ENCODE measurements at regions not wholly inside any gene's neighbourhood (a gene's known extent, or its start where the extent isn't known, plus 50 kb on each side); places are given as distances from the start of the nearest gene placed in this dataset.

DNA sequence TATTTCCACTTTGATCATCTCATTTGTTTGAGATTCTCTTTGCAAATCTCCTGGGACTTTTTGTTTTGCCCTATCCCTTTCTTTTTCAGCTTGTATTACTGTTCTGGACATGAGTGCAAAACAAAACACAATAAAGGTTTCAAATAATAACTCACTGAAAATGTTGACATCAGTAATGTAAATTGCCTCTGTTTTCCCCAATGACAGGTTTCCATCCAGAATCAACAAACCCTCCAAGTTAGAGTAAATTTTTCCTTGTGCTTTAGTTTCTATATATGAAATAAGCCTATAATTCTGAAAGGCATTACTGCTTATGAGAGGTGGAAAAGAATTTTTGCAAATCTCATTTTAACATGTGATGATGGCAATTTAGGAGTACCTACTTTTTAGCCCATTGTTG, 187.0 kb upstream of the ANO3 start:
- intact Hi-C loops (cut with micrococcal nuclease): no loop called here

DNA sequence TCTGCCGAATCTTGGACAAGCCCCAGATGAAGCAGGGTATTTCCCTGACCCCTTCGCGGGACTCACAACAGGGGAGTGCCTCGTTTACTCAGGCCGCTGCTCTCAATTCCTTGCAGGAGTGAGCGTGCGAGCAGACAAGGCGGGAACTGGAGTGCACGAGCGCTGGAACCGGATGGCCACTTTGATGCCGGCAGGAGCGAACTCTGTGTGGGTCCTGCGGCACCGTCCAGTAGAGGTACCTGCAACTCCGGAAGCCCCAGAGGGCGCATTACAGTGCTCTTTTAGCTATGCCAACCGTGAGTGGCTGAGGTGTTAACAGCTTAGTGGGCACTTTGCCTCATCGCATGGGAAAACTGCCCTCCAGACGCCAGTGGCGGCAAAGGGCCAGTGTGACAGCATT, 182.3 kb upstream of the ANO3 start:
- intact Hi-C loops (cut with micrococcal nuclease): no loop called here

DNA sequence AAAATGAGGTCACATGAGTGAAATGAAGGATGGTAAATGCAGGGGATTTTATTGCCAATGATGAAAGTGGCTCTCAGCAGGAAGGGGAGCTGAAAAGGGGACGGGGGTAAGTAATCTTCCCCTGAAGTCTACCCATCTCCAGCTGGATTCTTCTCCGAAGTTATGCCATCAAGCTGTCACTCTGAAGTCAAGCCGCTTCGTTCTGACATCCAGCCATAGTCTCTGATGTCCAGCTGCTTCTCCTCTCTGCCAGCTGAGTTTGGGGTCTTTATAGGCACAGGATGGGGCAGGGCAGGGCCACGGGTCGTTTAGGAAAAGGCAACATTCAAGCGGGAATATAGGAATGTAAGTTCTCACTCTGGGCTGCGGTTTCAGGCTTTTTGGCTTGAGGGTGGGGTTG, 181.9 kb upstream of the ANO3 start:
- intact Hi-C loops (cut with micrococcal nuclease): no loop called here

DNA sequence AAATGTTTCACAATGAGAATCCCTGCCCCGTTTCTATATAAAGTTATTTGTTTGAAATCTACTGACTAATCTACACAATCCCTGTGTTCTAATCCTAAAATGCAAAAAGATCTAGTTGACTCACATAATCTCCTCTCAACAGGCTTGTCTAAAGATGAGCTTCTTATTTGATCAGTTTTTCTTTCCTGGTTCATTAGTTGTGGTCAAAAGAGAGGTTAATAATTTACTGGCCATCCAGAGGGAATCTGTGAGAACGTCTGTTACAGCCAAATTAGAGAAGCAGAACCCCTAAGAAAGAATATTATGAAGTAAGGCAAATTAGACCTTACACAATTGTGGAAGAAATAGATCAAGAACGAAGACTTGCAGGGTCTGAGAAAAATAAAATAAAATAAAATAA, 173.7 kb upstream of the ANO3 start:
- intact Hi-C loops (cut with micrococcal nuclease): no loop called here

DNA sequence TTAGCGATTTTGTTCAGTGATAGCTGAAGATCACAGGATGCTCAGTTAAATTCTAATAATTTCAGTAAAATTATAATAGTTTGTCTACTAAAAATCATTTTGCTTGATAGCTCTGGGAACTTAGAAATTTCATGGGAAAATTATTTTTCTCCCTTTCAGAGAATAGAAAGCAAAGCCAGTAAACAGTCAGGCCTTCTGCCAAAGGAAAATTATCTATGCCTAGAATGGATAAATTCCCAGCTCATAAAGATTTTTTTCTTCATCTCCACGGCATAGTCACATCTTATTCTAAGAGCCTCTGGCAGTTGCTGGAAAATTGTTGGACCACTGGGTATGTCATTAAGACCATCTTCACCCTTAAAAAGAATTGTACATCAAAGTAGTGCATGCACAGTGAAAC, 169.6 kb upstream of the ANO3 start:
- intact Hi-C loops (cut with micrococcal nuclease): no loop called here

DNA sequence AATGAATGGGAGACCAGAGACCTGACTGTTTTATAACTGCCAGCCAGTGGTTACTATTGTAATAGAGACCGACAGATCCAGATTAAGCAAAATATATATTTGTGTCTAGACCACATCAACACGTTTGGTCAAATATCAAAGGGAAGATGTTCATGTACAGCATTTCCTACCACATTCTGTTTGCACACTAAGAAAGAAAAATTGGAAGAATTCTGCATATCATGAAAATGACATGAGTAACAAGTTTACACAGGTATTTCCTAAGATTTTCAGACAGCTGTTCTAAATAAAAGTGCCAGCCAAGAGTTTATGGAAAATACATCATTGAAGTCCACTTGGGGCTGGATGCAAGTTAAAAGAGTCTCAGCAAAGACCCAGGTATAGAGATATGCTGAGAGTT, 145.5 kb upstream of the ANO3 start:
- intact Hi-C loops (cut with micrococcal nuclease): no loop called here

DNA sequence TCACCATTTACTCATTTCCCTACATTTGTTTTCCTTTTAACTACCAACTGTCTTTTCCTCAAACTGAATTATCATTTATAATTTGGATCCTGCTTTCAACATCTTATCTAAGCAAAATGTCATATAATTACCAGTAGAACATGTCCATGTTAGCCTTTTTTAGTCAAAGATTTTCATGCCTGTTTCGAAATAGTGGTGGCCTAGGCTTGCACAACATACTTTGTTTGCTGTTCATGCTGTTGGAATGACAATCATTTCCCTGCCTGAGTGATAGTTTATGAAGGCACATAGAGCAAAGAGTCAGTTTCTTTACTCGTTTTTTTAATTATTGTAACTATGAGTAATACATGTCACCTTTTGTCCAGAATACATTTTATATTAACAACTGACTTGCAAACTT, 144.3 kb upstream of the ANO3 start:
- intact Hi-C loops (cut with micrococcal nuclease): no loop called here

DNA sequence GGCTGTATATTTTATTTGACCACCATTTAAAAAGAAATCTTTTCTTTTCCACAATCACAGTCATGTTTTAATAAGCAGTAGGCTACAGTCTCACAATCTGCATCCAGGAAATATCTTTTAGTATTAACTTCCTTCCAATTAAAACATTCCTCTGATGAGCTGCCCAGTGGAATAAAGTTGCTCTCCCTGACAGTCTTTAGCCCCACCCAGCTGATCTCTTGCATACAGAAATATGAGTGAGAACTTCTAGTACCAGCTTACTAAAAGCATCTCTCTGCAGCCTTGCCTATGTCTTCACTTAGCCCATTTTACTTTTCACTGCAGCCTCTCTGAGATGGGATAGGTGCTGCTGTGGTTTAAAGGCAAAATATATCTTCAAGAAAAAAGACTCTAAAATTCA, 143.4 kb upstream of the ANO3 start:
- intact Hi-C loops (cut with micrococcal nuclease): no loop called here

DNA sequence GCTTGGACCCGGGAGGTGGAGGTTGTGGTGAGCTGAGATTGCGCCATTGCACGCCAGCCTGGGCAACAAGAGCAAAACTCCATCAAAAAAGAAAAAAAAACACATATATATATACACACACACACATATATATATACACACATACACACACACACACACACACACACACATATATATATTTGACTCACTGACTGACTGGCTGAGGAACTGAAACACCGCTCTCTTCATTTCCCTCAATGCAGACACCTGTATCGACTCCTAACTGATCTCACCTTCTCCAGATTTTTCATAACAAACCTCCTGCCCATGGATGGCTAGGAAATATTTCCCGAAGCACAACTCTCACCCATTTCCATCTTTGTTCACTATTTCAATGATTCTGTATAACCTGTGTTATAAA, 140.7 kb upstream of the ANO3 start:
- intact Hi-C loops (cut with micrococcal nuclease): no loop called here

DNA sequence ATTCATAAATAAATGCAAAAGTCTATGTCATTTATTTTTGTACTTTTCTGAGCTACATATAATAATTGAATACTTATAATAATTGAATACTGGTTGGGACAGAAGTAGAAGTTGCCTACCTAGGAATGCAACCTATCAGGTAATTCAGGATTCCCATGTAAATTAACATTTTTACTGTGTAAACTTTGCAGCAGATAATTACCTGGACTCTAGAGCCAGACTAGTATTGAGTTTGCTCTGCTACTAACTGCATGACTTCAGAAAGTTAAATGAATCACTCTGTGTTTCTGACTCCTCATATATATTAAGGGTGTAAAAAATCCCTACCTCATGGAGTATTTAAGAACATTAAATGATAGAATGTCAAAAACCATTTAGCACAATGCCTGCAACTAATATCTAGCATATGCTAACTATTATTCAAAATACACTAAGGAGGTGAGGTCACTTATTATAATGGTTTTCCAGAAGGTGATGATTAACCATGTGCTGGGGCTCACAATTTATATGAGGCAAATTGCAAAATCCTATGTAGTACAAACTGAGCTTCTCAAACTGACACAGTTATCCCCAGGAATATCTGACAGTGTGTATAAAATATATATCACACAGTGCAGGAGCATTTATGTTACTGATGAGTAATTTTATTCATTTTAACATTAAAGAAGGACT, 138.1 kb upstream of the ANO3 start:
- intact Hi-C loops (cut with micrococcal nuclease): no loop called here

DNA sequence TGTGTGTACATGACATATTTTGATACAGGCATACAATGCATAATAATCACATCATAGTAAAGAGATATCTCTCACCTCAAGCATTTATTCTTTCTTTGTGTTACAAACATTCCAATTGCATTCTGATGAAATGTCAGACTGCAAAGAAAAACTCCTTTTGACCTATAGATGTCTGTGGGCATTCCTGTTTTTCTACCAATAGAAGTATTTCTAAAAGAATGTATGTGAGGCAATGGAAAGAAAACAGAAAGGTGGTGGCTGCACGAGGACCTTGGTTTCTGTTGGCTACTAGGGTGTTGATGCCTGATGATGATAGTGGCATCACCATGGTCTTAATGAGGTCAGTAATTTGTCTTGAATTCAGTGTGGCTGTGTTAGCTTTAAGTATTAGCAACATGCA, 137.0 kb upstream of the ANO3 start:
- intact Hi-C loops (cut with micrococcal nuclease): no loop called here

DNA sequence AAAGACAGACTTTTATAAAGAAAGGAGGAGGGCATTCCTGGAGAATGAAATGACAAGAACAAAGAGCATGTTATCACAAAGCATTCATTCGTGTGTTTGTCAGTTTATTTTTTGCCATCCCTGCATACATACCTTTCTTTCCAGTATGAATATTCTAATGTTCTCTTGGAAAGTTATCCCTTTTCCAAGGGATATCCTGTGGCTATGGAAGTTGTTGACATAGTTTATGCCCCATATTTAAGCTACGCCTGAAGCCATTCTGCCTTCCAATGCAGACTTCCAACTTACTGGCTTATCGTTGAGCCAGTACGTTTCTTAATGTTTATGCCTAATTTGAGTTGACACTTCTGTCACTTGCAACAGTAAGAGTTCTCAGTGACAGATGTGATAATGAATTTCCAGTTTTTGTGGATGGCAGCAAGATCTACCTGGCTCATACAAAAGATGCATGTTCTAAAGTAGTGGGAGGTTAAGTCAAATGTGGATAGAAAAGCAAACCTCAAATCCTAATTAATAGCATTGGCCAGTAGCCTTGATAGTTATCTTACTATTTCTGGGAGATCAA, 133.3 kb upstream of the ANO3 start:
- intact Hi-C loops (cut with micrococcal nuclease): no loop called here

DNA sequence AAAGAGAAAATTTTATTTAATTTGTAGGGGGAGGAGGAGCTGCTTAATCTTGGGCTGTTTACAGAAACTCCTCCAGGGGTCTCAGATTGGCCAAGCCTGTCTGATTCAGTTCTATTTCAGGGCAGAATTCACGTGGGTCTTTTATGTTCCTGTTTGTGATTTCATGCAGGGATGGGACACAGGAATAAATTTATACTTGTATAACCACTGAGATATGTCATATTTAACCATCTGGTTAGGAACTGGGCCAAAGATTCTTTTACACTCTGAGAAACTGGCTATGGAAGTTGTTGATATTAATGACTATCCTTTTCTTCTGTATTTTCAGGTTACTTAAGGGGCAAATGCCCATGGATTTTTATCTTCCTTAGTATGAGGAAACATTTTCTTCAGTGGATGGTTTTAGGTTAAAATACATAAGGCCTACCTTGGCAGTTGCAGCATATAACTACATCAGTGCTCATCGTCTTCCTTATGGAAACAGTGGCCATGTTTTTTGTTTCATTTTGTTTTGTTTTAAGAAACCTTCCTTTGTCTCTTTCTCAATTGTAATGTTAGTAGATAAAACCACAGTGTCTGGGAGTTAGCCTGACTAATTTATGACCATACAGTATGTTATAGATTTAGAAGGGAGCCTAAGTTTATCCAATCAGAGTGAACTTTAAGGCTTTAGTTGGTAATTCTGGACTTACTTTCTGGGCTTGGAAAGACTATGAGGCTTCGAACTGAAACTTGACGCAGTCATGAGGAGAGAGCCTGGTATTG, 132.4 kb upstream of the ANO3 start:
- intact Hi-C loops (cut with micrococcal nuclease): no loop called here

DNA sequence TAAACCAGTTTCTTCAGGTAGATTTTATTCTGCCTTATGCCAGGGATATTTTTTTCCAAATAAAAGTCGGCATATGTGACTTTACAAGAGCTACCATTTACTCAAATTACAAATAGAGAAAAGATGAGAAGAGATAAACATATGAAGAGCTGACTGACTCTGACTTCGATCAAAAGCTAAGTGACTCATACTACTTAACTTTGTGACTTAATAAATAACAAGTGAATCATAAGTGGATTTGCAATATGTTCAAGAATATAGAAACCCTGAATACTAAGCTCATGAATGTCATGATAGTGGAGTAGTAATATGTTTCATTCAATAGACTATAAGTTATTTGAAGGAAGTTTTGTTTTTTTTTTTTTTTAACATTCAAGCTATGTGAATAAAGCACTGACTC, 130.5 kb upstream of the ANO3 start:
- intact Hi-C loops (cut with micrococcal nuclease): no loop called here

DNA sequence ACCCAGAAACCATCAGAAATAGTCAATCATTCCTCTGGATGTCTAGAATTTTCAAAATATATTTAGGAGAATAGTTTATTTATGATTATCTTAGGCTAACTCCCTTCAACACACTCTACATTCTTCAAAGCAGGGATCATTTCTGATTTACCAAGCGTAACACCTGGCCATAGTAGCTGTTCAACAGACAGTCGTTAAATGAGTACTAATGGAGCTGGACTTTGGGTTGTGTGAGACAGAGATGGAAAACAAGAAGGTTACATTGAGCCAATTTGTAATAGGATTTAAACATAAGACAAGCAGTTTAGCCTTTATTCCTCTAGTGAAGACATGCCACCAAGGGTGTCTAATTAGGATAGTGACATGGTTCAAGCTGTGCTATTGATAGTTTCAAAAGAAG, 129.2 kb upstream of the ANO3 start:
- intact Hi-C loops (cut with micrococcal nuclease): no loop called here

DNA sequence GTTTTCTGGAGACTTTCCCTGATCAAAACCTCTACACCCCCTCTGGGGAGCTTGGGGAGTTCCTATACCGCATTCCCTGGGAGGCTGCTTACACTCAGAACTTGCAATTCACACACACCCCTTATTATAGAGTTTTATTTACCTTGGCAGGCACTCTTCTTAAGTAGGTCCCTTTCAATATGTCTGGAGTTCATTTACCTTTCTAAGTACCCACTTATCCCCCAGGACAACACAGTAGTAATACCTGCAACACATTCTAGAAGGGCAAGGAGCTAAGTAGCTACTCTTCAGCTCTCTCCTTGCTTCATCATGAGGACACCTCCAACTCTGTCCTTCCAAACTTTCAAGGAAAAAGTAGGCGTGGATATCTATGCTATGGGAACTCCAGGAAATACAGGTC, 127.8 kb upstream of the ANO3 start:
- intact Hi-C loops (cut with micrococcal nuclease): no loop called here

DNA sequence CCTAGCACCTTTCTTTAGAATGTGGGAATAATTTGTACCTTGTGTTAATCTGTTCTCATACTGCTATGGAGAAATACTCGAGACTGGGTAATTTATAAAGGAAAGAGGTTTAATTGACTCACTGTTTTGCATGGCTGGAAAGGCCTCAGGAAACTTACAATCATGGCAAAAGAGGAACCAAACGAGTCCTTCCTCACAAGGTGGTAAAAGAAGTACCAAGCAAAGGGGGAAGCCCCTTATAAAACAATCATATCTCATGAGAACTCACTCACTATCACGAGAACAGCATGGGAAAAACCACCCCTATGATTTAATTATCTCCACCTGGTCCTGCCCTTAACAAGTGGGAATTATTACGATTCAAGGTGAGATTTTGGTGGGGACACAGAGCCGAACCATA, 127.1 kb upstream of the ANO3 start:
- intact Hi-C loops (cut with micrococcal nuclease): no loop called here

DNA sequence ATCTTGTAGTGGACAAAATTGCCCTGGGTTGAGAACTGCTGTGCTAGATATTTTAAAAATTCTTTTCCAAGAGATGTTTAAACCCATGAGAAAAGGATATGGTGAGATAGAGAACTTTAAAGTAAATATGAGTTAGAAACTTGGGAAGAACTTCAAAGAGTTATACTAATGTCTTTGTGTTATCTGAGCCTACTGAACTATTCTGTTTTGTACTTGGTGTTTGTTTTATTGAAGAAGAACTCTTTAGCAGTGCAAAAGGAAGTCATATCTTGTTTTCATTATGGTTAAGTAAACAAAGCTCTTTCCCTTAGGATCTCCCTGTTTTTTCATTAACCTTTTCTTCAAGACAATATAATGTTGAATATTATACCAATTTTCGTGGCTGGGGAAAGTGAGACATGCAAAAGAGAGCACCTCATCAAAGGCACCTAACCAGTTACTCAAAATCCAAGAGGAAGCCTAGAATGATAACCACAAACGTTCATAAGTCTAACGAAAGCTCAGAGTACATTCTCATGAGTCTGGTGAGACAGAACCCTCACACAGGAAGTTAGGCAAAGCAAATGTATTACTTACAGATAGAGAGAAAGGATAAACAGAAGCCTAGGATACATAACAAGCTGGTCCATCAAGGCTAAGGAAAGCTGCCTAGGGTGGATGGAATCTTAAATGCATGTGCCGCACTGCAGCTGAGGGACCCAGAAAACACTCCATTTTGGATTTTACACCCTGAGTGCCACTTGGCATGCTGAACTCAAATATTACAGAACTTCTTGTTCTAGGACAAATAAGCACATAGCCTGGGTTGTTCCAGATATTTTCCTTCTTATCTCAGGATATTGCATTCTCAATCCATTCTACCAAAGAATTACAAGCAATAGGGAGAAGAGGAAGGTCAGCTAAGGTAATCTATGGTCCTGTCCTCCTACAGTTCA, 112.5 kb upstream of the ANO3 start:
- intact Hi-C loops (cut with micrococcal nuclease): no loop called here

DNA sequence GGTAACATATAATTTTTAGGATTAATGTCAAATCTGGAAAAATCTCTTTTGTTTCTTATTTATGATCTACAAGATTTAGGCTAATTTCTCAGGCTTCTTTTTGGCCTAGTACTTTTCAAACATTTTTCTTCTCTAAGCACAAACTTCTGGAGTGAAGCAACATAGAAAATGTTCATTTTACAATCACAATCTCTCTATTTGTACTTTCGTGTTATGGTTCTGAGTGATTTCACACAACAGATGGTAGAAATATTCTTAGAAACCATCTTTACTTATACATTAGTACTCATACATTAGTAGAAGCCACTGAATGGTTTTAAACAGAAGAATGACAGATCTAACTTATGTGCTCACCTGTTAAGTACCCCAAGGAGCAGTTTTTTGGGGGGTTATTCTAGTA, 106.3 kb upstream of the ANO3 start:
- intact Hi-C loops (cut with micrococcal nuclease): no loop called here

DNA sequence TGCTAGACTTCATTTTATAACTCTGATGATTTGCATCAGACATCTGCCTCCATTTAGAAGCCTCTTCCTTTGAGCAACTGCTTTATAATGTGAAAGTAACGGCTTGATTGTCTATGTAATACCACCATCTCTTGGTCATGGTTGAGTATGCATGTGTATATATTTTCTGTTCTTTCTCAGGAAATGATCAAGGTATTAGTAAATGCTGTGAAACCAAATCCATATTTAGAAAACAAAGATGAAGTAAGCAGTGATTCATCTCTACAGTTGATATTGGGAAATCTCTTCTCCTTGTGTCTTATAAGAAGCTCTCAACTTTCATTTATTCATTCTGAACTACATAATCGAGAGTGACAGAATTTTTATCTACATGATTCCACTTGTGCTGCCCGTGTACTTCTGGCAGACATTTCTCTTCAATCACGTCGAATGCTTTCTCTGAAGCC, 104.6 kb upstream of the ANO3 start:
- intact Hi-C loops (cut with micrococcal nuclease): no loop called here

DNA sequence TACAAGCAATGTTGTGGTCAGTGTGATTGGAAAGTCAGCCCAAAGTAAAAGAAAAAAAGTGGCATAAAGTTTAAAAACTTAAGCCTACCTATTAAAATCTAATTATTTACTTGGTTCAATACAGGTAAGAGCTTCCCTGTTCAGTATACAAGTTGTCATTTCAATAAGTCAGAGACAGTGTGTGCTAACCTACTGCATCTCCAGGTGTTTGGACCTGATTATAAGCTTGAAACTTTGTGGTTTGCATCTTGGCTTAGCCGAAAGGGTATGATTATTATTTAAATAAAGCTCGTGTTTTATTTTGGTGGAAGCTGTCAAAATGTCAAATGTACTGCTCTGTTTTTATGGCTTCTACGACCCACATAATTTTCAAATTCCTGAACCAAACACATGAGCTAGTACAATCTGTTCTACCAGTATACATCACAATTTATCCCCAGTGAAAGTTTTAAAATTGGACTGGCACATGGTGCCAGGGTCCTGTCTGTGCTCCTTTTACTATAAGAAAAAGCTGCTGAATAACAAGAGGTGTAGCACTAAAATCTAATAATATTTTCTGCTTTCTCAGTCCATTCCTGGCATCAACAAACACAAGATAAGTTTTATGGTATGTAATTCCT, 103.9 kb upstream of the ANO3 start:
- intact Hi-C loops (cut with micrococcal nuclease): no loop called here

All from T-helper 1 cell treated with Interleukin-12 subunit alpha and Interleukin-12 subunit beta and Interleukin-4 antibody, amounts not matched to agents 30 ng/mL and 1 ng/mL, for 36 hours (primary cell).